Stimulated activated naive CD8-positive, alpha-beta T cell treated with anti-CD3 and anti-CD28 coated beads, Interleukin-15, Interleukin-2, amounts not matched to agents 100 U/mL and 50 U/mL, for 24 hours (primary cell): ENCODE measurements at regions not wholly inside any gene's neighbourhood (a gene's known extent, or its start where the extent isn't known, plus 50 kb on each side); places are given as distances from the start of the nearest gene placed in this dataset.
"Not testable (repeated sequence)": the region's sequence is repeated elsewhere in the genome, so short reads cannot be mapped to it uniquely, and the experiment has no call there.

Experiments
- ATAC-seq: fragments of 150-1000 bp; cut with Tn5 transposase; one replicate; pipeline ENCODE4 v1.10.0; 2021
- DNase-seq: peaks from one replicate; pipeline ENCODE4 v3.0.0; 2021

GRCh38 chr5:85849411-85849810, 768.3 kb upstream of the COX7C start:
- no peak for DNase-seq
- no peak for ATAC-seq

GRCh38 chr5:85865296-85865695, 752.4 kb upstream of the COX7C start:
- ATAC-seq (no peak), DNase-seq (no peak)

- no peak for ATAC-seq
- DNase-seq: no peak
These were observed 749.7 kb upstream of the COX7C start for GRCh38 chr5:85868070-85868469.

GRCh38 chr5:85893996-85894395, 723.7 kb upstream of the COX7C start:
- ATAC-seq: no peak
- DNase-seq: no peak

GRCh38 chr5:85896514-85896913, 721.2 kb upstream of the COX7C start:
- no peak for ATAC-seq

GRCh38 chr5:85906460-85906859, 711.3 kb upstream of the COX7C start:
- DNase-seq: no peak
- no peak for ATAC-seq

More at GRCh38 chr5:85896514-85896913, 721.2 kb upstream of the COX7C start:
- no peak for DNase-seq

- DNase-seq: no peak
- no peak for ATAC-seq
These were observed 707.4 kb upstream of the COX7C start for GRCh38 chr5:85910335-85910734.

- DNase-seq: no peak
- ATAC-seq: no peak
These were observed 696.8 kb upstream of the COX7C start for GRCh38 chr5:85920984-85921383.

GRCh38 chr5:85921590-85921989, 696.2 kb upstream of the COX7C start:
- DNase-seq: no peak
- ATAC-seq: no peak

GRCh38 chr5:85927632-85928031, 690.1 kb upstream of the COX7C start:
- no peak for ATAC-seq

GRCh38 chr5:85929713-85930112, 688.0 kb upstream of the COX7C start:
- no peak for ATAC-seq

More at GRCh38 chr5:85927632-85928031, 690.1 kb upstream of the COX7C start:
- no peak for DNase-seq

GRCh38 chr5:85931220-85931619, 686.5 kb upstream of the COX7C start:
- DNase-seq (no peak), ATAC-seq (no peak)

More at GRCh38 chr5:85929713-85930112, 688.0 kb upstream of the COX7C start:
- no peak for DNase-seq

GRCh38 chr5:85938201-85938600, 679.5 kb upstream of the COX7C start:
- DNase-seq (no peak), ATAC-seq (no peak)

- ATAC-seq (no peak), DNase-seq (no peak)
These were observed 666.0 kb upstream of the COX7C start for GRCh38 chr5:85951707-85952210.

GRCh38 chr5:85952680-85953079, 665.1 kb upstream of the COX7C start:
- DNase-seq (no peak), ATAC-seq (no peak)

- ATAC-seq: no peak
- DNase-seq: no peak
These were observed 650.1 kb upstream of the COX7C start for GRCh38 chr5:85967681-85968080.

GRCh38 chr5:85972539-85972938, 645.2 kb upstream of the COX7C start:
- no peak for ATAC-seq
- DNase-seq: no peak

- no peak for ATAC-seq
These were observed 632.6 kb upstream of the COX7C start for GRCh38 chr5:85985167-85985566.

GRCh38 chr5:85990998-85991397, 626.7 kb upstream of the COX7C start:
- no peak for DNase-seq
- no peak for ATAC-seq

More at GRCh38 chr5:85985167-85985566, 632.6 kb upstream of the COX7C start:
- no peak for DNase-seq

GRCh38 chr5:85994653-85995052, 623.1 kb upstream of the COX7C start:
- not testable (repeated sequence) for DNase-seq, ATAC-seq

- DNase-seq: no peak
- ATAC-seq: no peak
These were observed 619.1 kb upstream of the COX7C start for GRCh38 chr5:85998656-85999055.

GRCh38 chr5:86008293-86008692, 609.4 kb upstream of the COX7C start:
- no peak for DNase-seq

GRCh38 chr5:86008704-86009103, 609.0 kb upstream of the COX7C start:
- ATAC-seq: no peak
- DNase-seq: no peak

More at GRCh38 chr5:86008293-86008692, 609.4 kb upstream of the COX7C start:
- ATAC-seq: no peak

- DNase-seq (no peak), ATAC-seq (no peak)
These were observed 605.8 kb upstream of the COX7C start for GRCh38 chr5:86011937-86012336.

GRCh38 chr5:86029308-86029707, 588.4 kb upstream of the COX7C start:
- no peak for DNase-seq
- ATAC-seq: no peak
